ENCODE measurements at regions not wholly inside any gene's neighbourhood (a gene's known extent, or its start where the extent isn't known, plus 50 kb on each side); places are given as distances from the start of the nearest gene placed in this dataset.

GRCh38 chrX:131728295-131729145 lies 184.6 kb downstream of the OR13H1 start:
- TF ChIP-seq POLR2A (IDR thresholded peaks at IDR 0.05), result no peak
- TF ChIP-seq CTCF (IDR thresholded peaks at IDR 0.05), result peak in 3 of 6 experiments; percentile 28 to 74 (median 35)
- no peaks in the 10 kb centered on the region for H3K9me3 ChIP-seq
- peak overlapping the region in 2 of 4 donors; percentile 43 to 57 for H3K4me3 ChIP-seq
- no peaks in the 10 kb centered on the region for H3K36me3 ChIP-seq
- H3K27ac ChIP-seq, result peak overlapping the region in 2 of 4 donors; percentile 77 to 80
- DNase-seq, result peak in 2 of 3 donors; percentile 78 to 90
- no peaks in the 10 kb centered on the region for H3K27me3 ChIP-seq
- no peaks in the 10 kb centered on the region for H3K4me1 ChIP-seq

- Histone ChIP-seq H3K4me1 (no peaks in the 10 kb centered on the region), H3K4me3 (peak overlapping the region in 2 of 4 donors; percentile 43 to 57), H3K9me3 (no peaks in the 10 kb centered on the region), H3K27ac (peak overlapping the region in 2 of 4 donors; percentile 77 to 80), H3K36me3 (no peaks in the 10 kb centered on the region), H3K27me3 (no peaks in the 10 kb centered on the region)
- TF ChIP-seq CTCF (IDR thresholded peaks at IDR 0.05) (peak in 1 of 6 experiments; percentile 62), POLR2A (IDR thresholded peaks at IDR 0.05) (no peak)
- DNase-seq, result peak in 2 of 3 donors; percentile 86 to 95
These were observed 185.4 kb downstream of the OR13H1 start for GRCh38 chrX:131729295-131729694.

- peak in 2 of 3 donors; percentile 79 to 93 for DNase-seq
- Histone ChIP-seq H3K36me3 (no peaks in the 10 kb centered on the region), H3K4me1 (no peaks in the 10 kb centered on the region), H3K4me3 (peak overlapping the region in 1 of 4 donors; percentile 19), H3K27me3 (no peaks in the 10 kb centered on the region), H3K27ac (no peak overlapping the region), H3K9me3 (no peaks in the 10 kb centered on the region)
- TF ChIP-seq POLR2A (IDR thresholded peaks at IDR 0.05) (no peak), CTCF (IDR thresholded peaks at IDR 0.05) (peak in 1 of 6 experiments; percentile 75)
These were observed 190.7 kb downstream of the OR13H1 start for GRCh38 chrX:131734621-131735020.

GRCh38 chrX:131735127-131735526 lies 191.3 kb downstream of the OR13H1 start:
- DNase-seq, result no peak
- no peaks in the 10 kb centered on the region for H3K4me1 ChIP-seq
- peak overlapping the region in 1 of 4 donors; percentile 19 for H3K4me3 ChIP-seq
- no peaks in the 10 kb centered on the region for H3K36me3 ChIP-seq
- no peak overlapping the region for H3K27ac ChIP-seq
- TF ChIP-seq CTCF (IDR thresholded peaks at IDR 0.05) (no peak), POLR2A (IDR thresholded peaks at IDR 0.05) (no peak)
- H3K27me3 ChIP-seq, result no peaks in the 10 kb centered on the region
- H3K9me3 ChIP-seq, result no peaks in the 10 kb centered on the region

- Histone ChIP-seq H3K27ac (no peak overlapping the region), H3K4me1 (no peaks in the 10 kb centered on the region), H3K36me3 (no peaks in the 10 kb centered on the region), H3K9me3 (no peaks in the 10 kb centered on the region), H3K27me3 (no peaks in the 10 kb centered on the region), H3K4me3 (no peak overlapping the region)
- DNase-seq, result no peak
- TF ChIP-seq POLR2A (IDR thresholded peaks at IDR 0.05) (no peak), CTCF (IDR thresholded peaks at IDR 0.05) (no peak)
These were observed 195.9 kb downstream of the OR13H1 start for GRCh38 chrX:131739823-131740222.
